ENCODE measurements at regions not wholly inside any gene's neighbourhood (a gene's known extent, or its start where the extent isn't known, plus 50 kb on each side); places are given as distances from the start of the nearest gene placed in this dataset.
A peak's percentile ranks its signal among the peaks of the same experiment; 100 is the strongest.

DNA sequence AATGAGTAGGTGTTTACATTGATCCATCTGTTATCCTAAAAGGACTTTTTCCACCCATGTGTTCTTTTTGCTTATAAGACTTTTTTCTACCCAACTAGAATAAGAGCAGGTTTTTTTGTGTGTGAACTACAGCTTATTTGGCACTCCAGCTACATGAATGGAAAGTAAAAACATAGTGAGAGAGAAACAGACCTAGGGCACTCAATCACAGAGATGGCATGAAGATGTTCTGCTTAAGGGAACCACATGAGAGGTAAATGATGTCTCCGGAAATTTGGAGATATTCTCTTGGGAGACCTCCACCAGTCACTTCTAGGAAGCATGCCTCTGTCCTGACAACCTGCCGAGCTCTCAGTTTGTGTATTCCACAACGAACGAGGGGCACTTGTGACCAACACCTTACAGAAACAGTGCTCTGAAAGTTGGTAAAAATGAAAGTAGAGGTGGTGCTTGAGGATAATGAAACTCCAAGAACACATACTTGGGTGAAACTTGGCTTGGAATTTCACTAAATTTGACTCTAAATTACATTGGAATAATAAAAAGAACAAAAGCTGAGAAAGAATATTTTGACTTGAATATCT lies 788.4 kb upstream of the GALNTL6 start:
- H3K27me3 ChIP-seq (ENCODE audit: insufficient read depth, low read length), result no peaks in the 10 kb centered on the region
- no peak overlapping the region for H3K4me3 ChIP-seq (ENCODE audit: low read length)
- H3K4me1 ChIP-seq (ENCODE audit: insufficient read depth, low read length), result peaks cover 12% of the 10 kb centered on the region; the same call in 1 of the 2 replicates
- peaks cover 8% of the 10 kb centered on the region; the same call in 1 of the 2 replicates for H3K9me3 ChIP-seq (ENCODE audit: insufficient read depth, low read depth, low read length)
- H3K36me3 ChIP-seq (ENCODE audit: insufficient read depth, low read depth, low read length), result no peaks in the 10 kb centered on the region
- no peak overlapping the region for H3K27ac ChIP-seq (ENCODE audit: low read length)
- no peak overlapping the region for H3K9ac ChIP-seq (ENCODE audit: low read depth, low read length)

DNA sequence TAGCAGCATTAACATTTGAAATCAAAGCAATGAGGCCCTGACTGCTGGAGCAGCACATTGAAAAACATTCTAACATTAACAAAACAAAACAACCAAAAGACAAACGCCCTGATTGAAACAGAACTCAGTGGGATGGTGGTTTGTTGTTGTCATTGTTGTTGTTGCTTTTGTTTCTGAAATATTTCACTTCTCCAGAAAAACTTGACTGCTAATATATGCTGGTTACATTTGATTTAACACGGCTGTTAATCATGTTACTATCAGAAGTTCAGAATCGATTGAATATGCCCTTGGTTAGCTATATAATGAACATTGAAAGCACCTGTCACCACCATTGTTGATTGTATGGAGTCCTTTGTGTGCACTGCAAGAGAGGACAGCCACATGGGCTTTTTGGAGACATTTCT lies 790.4 kb upstream of the GALNTL6 start:
- no peaks in the 10 kb centered on the region for H3K36me3 ChIP-seq (ENCODE audit: insufficient read depth, low read depth, low read length)
- H3K9me3 ChIP-seq (ENCODE audit: insufficient read depth, low read depth, low read length), result 0 out of 2 replicates have a peak, but pooled peaks cover 3% of the 10 kb centered on the region
- peak overlapping the region; percentile 22; the same call in 1 of the 2 replicates for H3K9ac ChIP-seq (ENCODE audit: low read depth, low read length)
- no peak overlapping the region for H3K4me3 ChIP-seq (ENCODE audit: low read length)
- peaks cover 12% of the 10 kb centered on the region; the same call in 1 of the 2 replicates for H3K4me1 ChIP-seq (ENCODE audit: insufficient read depth, low read length)
- no peaks in the 10 kb centered on the region for H3K27me3 ChIP-seq (ENCODE audit: insufficient read depth, low read length)
- peak overlapping the region; percentile 44 for H3K27ac ChIP-seq (ENCODE audit: low read length)

GRCh38 chr4:171017593-171017992 lies 795.6 kb upstream of the GALNTL6 start:
- H3K4me1 ChIP-seq (ENCODE audit: insufficient read depth, low read length), result peaks cover 6% of the 10 kb centered on the region; the same call in 1 of the 2 replicates
- H3K27ac ChIP-seq (ENCODE audit: low read length), result no peak overlapping the region
- H3K9me3 ChIP-seq (ENCODE audit: insufficient read depth, low read depth, low read length), result 0 out of 2 replicates have a peak, but pooled peaks cover 3% of the 10 kb centered on the region
- no peaks in the 10 kb centered on the region for H3K36me3 ChIP-seq (ENCODE audit: insufficient read depth, low read depth, low read length)
- no peak overlapping the region for H3K4me3 ChIP-seq (ENCODE audit: low read length)
- no peaks in the 10 kb centered on the region for H3K27me3 ChIP-seq (ENCODE audit: insufficient read depth, low read length)
- no peak overlapping the region for H3K9ac ChIP-seq (ENCODE audit: low read depth, low read length)

- H3K4me1 ChIP-seq (ENCODE audit: insufficient read depth, low read length), result no peaks in the 10 kb centered on the region
- no peak overlapping the region for H3K9ac ChIP-seq (ENCODE audit: low read depth, low read length)
- no peaks in the 10 kb centered on the region for H3K36me3 ChIP-seq (ENCODE audit: insufficient read depth, low read depth, low read length)
- no peak overlapping the region for H3K27ac ChIP-seq (ENCODE audit: low read length)
- H3K9me3 ChIP-seq (ENCODE audit: insufficient read depth, low read depth, low read length), result peaks cover 11% of the 10 kb centered on the region
- H3K27me3 ChIP-seq (ENCODE audit: insufficient read depth, low read length), result no peaks in the 10 kb centered on the region
- no peak overlapping the region for H3K4me3 ChIP-seq (ENCODE audit: low read length)
Observed at GRCh38 chr4:171016145-171016544, 797.1 kb upstream of the GALNTL6 start.

- H3K27me3 ChIP-seq (ENCODE audit: insufficient read depth, low read length), result no peaks in the 10 kb centered on the region
Observed at GRCh38 chr4:171015441-171015840, 797.8 kb upstream of the GALNTL6 start.

GRCh38 chr4:171007618-171008390 lies 805.4 kb upstream of the GALNTL6 start:
- Histone ChIP-seq H3K36me3 (ENCODE audit: insufficient read depth, low read depth, low read length) (no peaks in the 10 kb centered on the region), H3K9ac (ENCODE audit: low read depth, low read length) (no peak overlapping the region), H3K4me1 (ENCODE audit: insufficient read depth, low read length) (peaks cover 4% of the 10 kb centered on the region; the same call in 1 of the 2 replicates), H3K9me3 (ENCODE audit: insufficient read depth, low read depth, low read length) (peaks cover 14% of the 10 kb centered on the region), H3K27me3 (ENCODE audit: insufficient read depth, low read length) (no peaks in the 10 kb centered on the region), H3K27ac (ENCODE audit: low read length) (peak overlapping the region; percentile 74), H3K4me3 (ENCODE audit: low read length) (no peak overlapping the region)

More at GRCh38 chr4:171015441-171015840, 797.8 kb upstream of the GALNTL6 start:
- H3K9ac ChIP-seq (ENCODE audit: low read depth, low read length), result no peak overlapping the region
- no peak overlapping the region for H3K4me3 ChIP-seq (ENCODE audit: low read length)
- no peak overlapping the region for H3K27ac ChIP-seq (ENCODE audit: low read length)
- no peaks in the 10 kb centered on the region for H3K4me1 ChIP-seq (ENCODE audit: insufficient read depth, low read length)
- H3K9me3 ChIP-seq (ENCODE audit: insufficient read depth, low read depth, low read length), result peaks cover 14% of the 10 kb centered on the region
- H3K36me3 ChIP-seq (ENCODE audit: insufficient read depth, low read depth, low read length), result no peaks in the 10 kb centered on the region

GRCh38 chr4:171002246-171002645 lies 811.0 kb upstream of the GALNTL6 start:
- Histone ChIP-seq H3K27ac (ENCODE audit: low read length) (no peak overlapping the region), H3K36me3 (ENCODE audit: insufficient read depth, low read depth, low read length) (no peaks in the 10 kb centered on the region), H3K27me3 (ENCODE audit: insufficient read depth, low read length) (no peaks in the 10 kb centered on the region), H3K9me3 (ENCODE audit: insufficient read depth, low read depth, low read length) (no peaks in the 10 kb centered on the region), H3K4me3 (ENCODE audit: low read length) (no peak overlapping the region), H3K9ac (ENCODE audit: low read depth, low read length) (no peak overlapping the region), H3K4me1 (ENCODE audit: insufficient read depth, low read length) (no peaks in the 10 kb centered on the region)

DNA sequence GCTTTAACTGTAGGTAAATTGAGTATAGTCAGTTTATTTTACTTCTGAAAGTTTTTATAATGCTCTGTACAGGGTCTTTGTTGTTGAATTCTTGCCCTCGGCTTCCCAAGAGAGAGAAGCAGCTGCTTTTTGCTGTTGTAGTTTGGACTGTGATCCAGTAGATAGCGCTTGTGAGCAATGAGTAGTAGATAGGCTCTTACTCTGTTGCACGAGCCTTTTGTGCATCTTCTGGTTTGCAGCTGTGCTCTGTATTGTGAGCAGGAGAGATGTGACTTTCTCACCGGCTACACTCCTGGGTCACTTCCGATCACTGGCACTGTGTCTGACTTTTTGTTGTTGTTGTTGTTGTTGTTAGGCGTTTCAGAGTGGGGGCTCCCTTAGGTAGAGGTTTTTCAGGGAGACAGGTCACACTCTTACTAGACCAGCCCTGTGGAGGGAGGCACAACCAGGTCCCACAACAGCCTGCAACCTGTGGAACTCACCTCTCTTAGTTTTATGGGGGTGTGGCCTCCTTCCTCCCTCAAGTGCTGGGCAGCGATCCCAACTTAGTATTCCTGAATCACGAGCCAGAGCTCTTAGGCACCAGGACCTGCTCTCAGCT lies 822.1 kb upstream of the GALNTL6 start:
- H3K9ac ChIP-seq (ENCODE audit: low read depth, low read length), result no peak overlapping the region
- no peaks in the 10 kb centered on the region for H3K36me3 ChIP-seq (ENCODE audit: insufficient read depth, low read depth, low read length)
- no peaks in the 10 kb centered on the region; the same call in 1 of the 2 replicates for H3K9me3 ChIP-seq (ENCODE audit: insufficient read depth, low read depth, low read length)
- no peak overlapping the region for H3K4me3 ChIP-seq (ENCODE audit: low read length)
- H3K27me3 ChIP-seq (ENCODE audit: insufficient read depth, low read length), result no peaks in the 10 kb centered on the region
- H3K4me1 ChIP-seq (ENCODE audit: insufficient read depth, low read length), result no peaks in the 10 kb centered on the region
- H3K27ac ChIP-seq (ENCODE audit: low read length), result no peak overlapping the region

GRCh38 chr4:170988446-170988845 lies 824.8 kb upstream of the GALNTL6 start:
- Histone ChIP-seq H3K27me3 (ENCODE audit: insufficient read depth, low read length) (no peaks in the 10 kb centered on the region), H3K36me3 (ENCODE audit: insufficient read depth, low read depth, low read length) (no peaks in the 10 kb centered on the region), H3K9me3 (ENCODE audit: insufficient read depth, low read depth, low read length) (no peaks in the 10 kb centered on the region; the same call in 1 of the 2 replicates), H3K4me1 (ENCODE audit: insufficient read depth, low read length) (no peaks in the 10 kb centered on the region), H3K9ac (ENCODE audit: low read depth, low read length) (no peak overlapping the region), H3K27ac (ENCODE audit: low read length) (no peak overlapping the region), H3K4me3 (ENCODE audit: low read length) (no peak overlapping the region)

GRCh38 chr4:170979736-170980135 lies 833.5 kb upstream of the GALNTL6 start:
- no peaks in the 10 kb centered on the region for H3K9me3 ChIP-seq (ENCODE audit: insufficient read depth, low read depth, low read length)
- H3K27ac ChIP-seq (ENCODE audit: low read length), result no peak overlapping the region
- no peaks in the 10 kb centered on the region for H3K36me3 ChIP-seq (ENCODE audit: insufficient read depth, low read depth, low read length)
- H3K9ac ChIP-seq (ENCODE audit: low read depth, low read length), result no peak overlapping the region
- no peaks in the 10 kb centered on the region for H3K4me1 ChIP-seq (ENCODE audit: insufficient read depth, low read length)
- H3K4me3 ChIP-seq (ENCODE audit: low read length), result no peak overlapping the region
- no peaks in the 10 kb centered on the region for H3K27me3 ChIP-seq (ENCODE audit: insufficient read depth, low read length)

DNA sequence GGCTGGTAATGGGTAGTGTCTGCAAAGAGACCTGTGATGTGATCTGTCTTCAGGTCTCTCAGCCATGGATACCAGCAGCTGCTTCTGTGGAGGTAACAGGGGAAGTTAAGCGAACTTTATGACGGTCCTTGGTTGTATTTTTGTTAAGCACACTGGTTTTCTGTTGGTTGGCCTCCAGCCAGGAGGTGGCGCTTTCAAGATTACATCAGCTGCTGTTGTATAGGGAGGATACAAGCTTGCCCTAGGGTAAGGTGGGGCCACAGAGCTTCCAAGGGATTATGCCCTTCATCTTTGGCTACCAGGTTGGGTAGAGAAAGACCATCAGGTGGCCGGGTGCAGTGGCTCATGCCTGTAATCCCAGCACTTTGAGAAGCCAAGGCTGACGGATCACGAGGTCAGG lies 834.2 kb upstream of the GALNTL6 start:
- H3K27me3 ChIP-seq (ENCODE audit: insufficient read depth, low read length), result no peaks in the 10 kb centered on the region
- H3K4me3 ChIP-seq (ENCODE audit: low read length), result no peak overlapping the region
- no peaks in the 10 kb centered on the region for H3K36me3 ChIP-seq (ENCODE audit: insufficient read depth, low read depth, low read length)
- H3K4me1 ChIP-seq (ENCODE audit: insufficient read depth, low read length), result no peaks in the 10 kb centered on the region
- H3K27ac ChIP-seq (ENCODE audit: low read length), result no peak overlapping the region
- no peaks in the 10 kb centered on the region for H3K9me3 ChIP-seq (ENCODE audit: insufficient read depth, low read depth, low read length)
- no peak overlapping the region for H3K9ac ChIP-seq (ENCODE audit: low read depth, low read length)

Measured in iPS-20b (cell line).